ENCODE measurements at regions not wholly inside any gene's neighbourhood (a gene's known extent, or its start where the extent isn't known, plus 50 kb on each side); places are given as distances from the start of the nearest gene placed in this dataset.

DNA sequence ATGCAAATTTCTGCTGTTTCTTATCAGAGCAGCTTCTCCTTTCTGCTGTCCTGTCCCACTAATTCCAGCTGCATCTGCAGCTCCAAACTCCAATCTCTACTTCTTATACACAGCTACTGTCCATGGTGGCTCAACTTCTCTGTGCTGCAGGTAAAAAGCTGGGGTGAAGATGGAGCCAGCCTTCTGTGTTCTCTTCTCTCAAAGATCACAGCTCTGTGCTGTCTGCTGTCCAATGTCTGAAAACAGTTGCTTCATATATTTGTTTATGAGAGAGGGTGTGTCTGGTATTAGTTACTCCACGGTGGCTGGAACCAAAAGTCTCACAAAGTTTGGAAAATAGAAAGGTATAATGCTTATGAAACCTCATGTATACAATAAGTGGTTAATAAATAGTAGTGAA, 445.8 kb upstream of the TBX3 start:
- TF ChIP-seq EZH2 (IDR thresholded peaks at IDR 0.05; ENCODE audit: borderline replicate concordance, low read length): no peak
- TF ChIP-seq, protein P1, sequence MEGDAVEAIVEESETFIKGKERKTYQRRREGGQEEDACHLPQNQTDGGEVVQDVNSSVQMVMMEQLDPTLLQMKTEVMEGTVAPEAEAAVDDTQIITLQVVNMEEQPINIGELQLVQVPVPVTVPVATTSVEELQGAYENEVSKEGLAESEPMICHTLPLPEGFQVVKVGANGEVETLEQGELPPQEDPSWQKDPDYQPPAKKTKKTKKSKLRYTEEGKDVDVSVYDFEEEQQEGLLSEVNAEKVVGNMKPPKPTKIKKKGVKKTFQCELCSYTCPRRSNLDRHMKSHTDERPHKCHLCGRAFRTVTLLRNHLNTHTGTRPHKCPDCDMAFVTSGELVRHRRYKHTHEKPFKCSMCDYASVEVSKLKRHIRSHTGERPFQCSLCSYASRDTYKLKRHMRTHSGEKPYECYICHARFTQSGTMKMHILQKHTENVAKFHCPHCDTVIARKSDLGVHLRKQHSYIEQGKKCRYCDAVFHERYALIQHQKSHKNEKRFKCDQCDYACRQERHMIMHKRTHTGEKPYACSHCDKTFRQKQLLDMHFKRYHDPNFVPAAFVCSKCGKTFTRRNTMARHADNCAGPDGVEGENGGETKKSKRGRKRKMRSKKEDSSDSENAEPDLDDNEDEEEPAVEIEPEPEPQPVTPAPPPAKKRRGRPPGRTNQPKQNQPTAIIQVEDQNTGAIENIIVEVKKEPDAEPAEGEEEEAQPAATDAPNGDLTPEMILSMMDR (IDR thresholded peaks at IDR 0.05; ENCODE audit: low read length): no peak
- H4K20me1 ChIP-seq (ENCODE audit: insufficient read depth, low read length): no peaks in the 10 kb centered on the region
- H3K27ac ChIP-seq (ENCODE audit: low read depth, low read length, poor library complexity, severe bottlenecking): no peak overlapping the region
- no peak overlapping the region for H3K4me2 ChIP-seq (ENCODE audit: low read length)
- no peaks in the 10 kb centered on the region for H3K36me3 ChIP-seq (ENCODE audit: insufficient read depth, low read length)
- H3K27me3 ChIP-seq (ENCODE audit: insufficient read depth, low read length): no peaks in the 10 kb centered on the region
- no peaks in the 10 kb centered on the region for H3K79me2 ChIP-seq (ENCODE audit: insufficient read depth, low read length)
- no peak overlapping the region for H2AFZ ChIP-seq (ENCODE audit: low read length)
- H3K4me1 ChIP-seq (ENCODE audit: insufficient read depth, low read length, severe bottlenecking): no peaks in the 10 kb centered on the region
- H3K9me2 ChIP-seq (ENCODE audit: low read depth, low read length): no peaks in the 10 kb centered on the region
- H3K9ac ChIP-seq (ENCODE audit: low read length): no peak overlapping the region
- H3K9me3 ChIP-seq (ENCODE audit: low read length): no peaks in the 10 kb centered on the region
- no peaks in the 10 kb centered on the region for H3F3A ChIP-seq (ENCODE audit: insufficient read depth, low read length)
- no peak overlapping the region for H3K4me3 ChIP-seq (ENCODE audit: low read depth, low read length, poor library complexity, severe bottlenecking)

DNA sequence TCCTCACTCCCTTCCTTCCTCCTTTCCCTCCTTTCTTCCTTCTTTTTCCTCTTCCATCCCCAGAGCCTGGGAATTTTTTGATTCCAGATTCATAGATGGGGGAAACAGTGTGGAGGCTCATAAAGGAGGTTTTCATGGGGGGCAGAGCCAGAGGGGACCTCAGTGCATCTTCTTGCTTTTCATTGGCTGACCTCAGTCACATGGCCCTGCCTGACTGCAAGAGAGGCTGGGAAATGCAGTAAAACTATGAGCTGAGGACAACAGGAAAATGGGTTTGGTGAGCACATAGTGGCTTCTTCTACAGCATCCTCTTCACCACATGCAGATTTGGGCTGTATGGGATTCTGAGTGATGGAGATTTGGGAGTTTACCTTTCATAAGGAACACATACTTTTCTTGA, 437.1 kb upstream of the TBX3 start:
- H3K9me2 ChIP-seq (ENCODE audit: low read depth, low read length): no peaks in the 10 kb centered on the region
- H3K27me3 ChIP-seq (ENCODE audit: insufficient read depth, low read length): no peaks in the 10 kb centered on the region
- H3K79me2 ChIP-seq (ENCODE audit: insufficient read depth, low read length): no peaks in the 10 kb centered on the region
- no peaks in the 10 kb centered on the region for H3K9me3 ChIP-seq (ENCODE audit: low read length)
- no peak overlapping the region for H3K9ac ChIP-seq (ENCODE audit: low read length)
- no peak overlapping the region for H3K4me3 ChIP-seq (ENCODE audit: low read depth, low read length, poor library complexity, severe bottlenecking)
- H3K27ac ChIP-seq (ENCODE audit: low read depth, low read length, poor library complexity, severe bottlenecking): no peak overlapping the region
- no peaks in the 10 kb centered on the region for H3K36me3 ChIP-seq (ENCODE audit: insufficient read depth, low read length)
- TF ChIP-seq EZH2 (IDR thresholded peaks at IDR 0.05; ENCODE audit: borderline replicate concordance, low read length): no peak
- TF ChIP-seq, protein P1 (IDR thresholded peaks at IDR 0.05; ENCODE audit: low read length): no peak
- no peaks in the 10 kb centered on the region for H3F3A ChIP-seq (ENCODE audit: insufficient read depth, low read length)
- no peak overlapping the region for H2AFZ ChIP-seq (ENCODE audit: low read length)
- H3K4me1 ChIP-seq (ENCODE audit: insufficient read depth, low read length, severe bottlenecking): no peaks in the 10 kb centered on the region
- no peak overlapping the region for H3K4me2 ChIP-seq (ENCODE audit: low read length)
- H4K20me1 ChIP-seq (ENCODE audit: insufficient read depth, low read length): no peaks in the 10 kb centered on the region

DNA sequence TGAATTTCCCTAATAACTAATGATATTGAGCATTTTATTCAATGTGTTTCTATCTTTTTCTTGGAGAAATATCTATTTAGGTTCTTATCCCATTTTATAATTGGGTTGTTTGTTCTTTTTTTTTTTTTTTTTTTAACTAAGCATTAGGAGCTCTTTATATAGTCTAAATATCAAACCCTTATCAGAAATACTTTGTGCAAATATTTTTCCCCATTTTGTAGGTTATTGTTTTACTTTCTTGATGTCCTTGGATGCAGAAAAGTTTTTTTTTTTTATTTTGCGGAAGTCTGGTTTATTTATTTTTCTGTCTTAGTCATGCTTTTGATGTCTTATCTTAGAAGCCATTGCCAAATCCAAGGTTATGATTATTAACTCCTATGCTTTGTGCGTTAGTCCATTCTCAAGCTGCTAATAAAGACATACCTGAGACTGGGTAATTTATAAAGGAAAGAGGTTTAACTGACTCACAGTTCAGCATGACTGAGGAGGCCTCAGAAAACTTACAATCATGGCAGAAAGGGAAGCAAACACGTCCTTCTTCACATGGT, 434.3 kb upstream of the TBX3 start:
- H3K9me3 ChIP-seq (ENCODE audit: low read length): no peaks in the 10 kb centered on the region
- no peaks in the 10 kb centered on the region for H3K36me3 ChIP-seq (ENCODE audit: insufficient read depth, low read length)
- H2AFZ ChIP-seq (ENCODE audit: low read length): no peak overlapping the region
- H3K79me2 ChIP-seq (ENCODE audit: insufficient read depth, low read length): no peaks in the 10 kb centered on the region
- H3K9ac ChIP-seq (ENCODE audit: low read length): no peak overlapping the region
- H3K4me3 ChIP-seq (ENCODE audit: low read depth, low read length, poor library complexity, severe bottlenecking): no peak overlapping the region
- no peaks in the 10 kb centered on the region for H3K9me2 ChIP-seq (ENCODE audit: low read depth, low read length)
- no peak overlapping the region for H3K27ac ChIP-seq (ENCODE audit: low read depth, low read length, poor library complexity, severe bottlenecking)
- H3K4me1 ChIP-seq (ENCODE audit: insufficient read depth, low read length, severe bottlenecking): no peaks in the 10 kb centered on the region
- H3K4me2 ChIP-seq (ENCODE audit: low read length): no peak overlapping the region
- TF ChIP-seq, protein P1 (IDR thresholded peaks at IDR 0.05; ENCODE audit: low read length): no peak
- TF ChIP-seq EZH2 (IDR thresholded peaks at IDR 0.05; ENCODE audit: borderline replicate concordance, low read length): no peak
- no peaks in the 10 kb centered on the region for H3F3A ChIP-seq (ENCODE audit: insufficient read depth, low read length)
- H4K20me1 ChIP-seq (ENCODE audit: insufficient read depth, low read length): no peaks in the 10 kb centered on the region
- H3K27me3 ChIP-seq (ENCODE audit: insufficient read depth, low read length): no peaks in the 10 kb centered on the region

Data from OCI-LY1 (cell line).